Left ventricle myocardium inferior (tissue), 1 donor: ENCODE measurements at regions not wholly inside any gene's neighbourhood (a gene's known extent, or its start where the extent isn't known, plus 50 kb on each side); places are given as distances from the start of the nearest gene placed in this dataset.

Experiments used
- DNase-seq: peaks from one replicate; pipeline ENCODE4 v3.0.0-alpha.2; 2020
- H3K27ac ChIP-seq: fragments of 200-600 bp; replicated peaks from 2 replicates; pipeline ENCODE4 v1.8.0; 2021
- H3K27me3 ChIP-seq: fragments of 200-600 bp; 2 replicates; pipeline ENCODE4 v1.8.0; 2021; ENCODE audit warnings: low read depth
- H3K36me3 ChIP-seq: fragments of 200-600 bp; 2 replicates; pipeline ENCODE4 v1.8.0; 2021
- H3K4me1 ChIP-seq: fragments of 200-600 bp; 2 replicates; pipeline ENCODE4 v1.8.0; 2021
- H3K4me3 ChIP-seq: fragments of 200-600 bp; 2 replicates; pipeline ENCODE4 v1.8.0; 2021; ENCODE audit warnings: mild to moderate bottlenecking, moderate library complexity
- H3K9me3 ChIP-seq: fragments of 200-600 bp; replicated peaks from 2 replicates; pipeline ENCODE4 v1.8.0; 2021
- CTCF ChIP-seq: fragments of 200-600 bp; IDR thresholded peaks from 2 replicates; pipeline ENCODE4 v1.8.0; 2021; ENCODE audit warnings: antibody characterized with exemption, mild to moderate bottlenecking, borderline replicate concordance
- intact Hi-C: fragments of 100-400 bp; cut with micrococcal nuclease; formaldehyde crosslinking; loops from one replicate; pipeline ENCODE4 v1.11.0; 2022
- donor health status: DM: no; HTN: yes; CAD: no; lungs with severe emphysema.

- H3K36me3 ChIP-seq, result no peaks in the 10 kb centered on the region
- no peaks in the 10 kb centered on the region for H3K27me3 ChIP-seq
- no peak overlapping the region for H3K27ac ChIP-seq
- H3K9me3 ChIP-seq, result peaks cover 13% of the 10 kb centered on the region
- no peak for DNase-seq
- intact Hi-C loops, result no loop called here
- no peak overlapping the region for H3K4me3 ChIP-seq
- no peak for TF ChIP-seq CTCF
- H3K4me1 ChIP-seq, result no peaks in the 10 kb centered on the region
These were observed 261.1 kb downstream of the PRL start for GRCh38 chr6:22035690-22036089.

GRCh38 chr6:22036275-22036674, 260.6 kb downstream of the PRL start:
- Histone ChIP-seq H3K27me3 (no peaks in the 10 kb centered on the region), H3K9me3 (peaks cover 19% of the 10 kb centered on the region), H3K4me3 (no peak overlapping the region), H3K27ac (no peak overlapping the region), H3K36me3 (no peaks in the 10 kb centered on the region), H3K4me1 (no peaks in the 10 kb centered on the region)
- no peak for TF ChIP-seq CTCF
- intact Hi-C loops, result no loop called here
- DNase-seq, result no peak

- intact Hi-C loops, result no loop called here
- no peak for TF ChIP-seq CTCF
These were observed 260.1 kb downstream of the PRL start for GRCh38 chr6:22036699-22037098.

GRCh38 chr6:22041797-22042480, 254.9 kb downstream of the PRL start:
- TF ChIP-seq CTCF, result no peak
- Histone ChIP-seq H3K36me3 (no peaks in the 10 kb centered on the region), H3K27ac (peak overlapping the region; percentile 81), H3K27me3 (no peaks in the 10 kb centered on the region), H3K4me1 (peaks cover 31% of the 10 kb centered on the region), H3K4me3 (no peak overlapping the region), H3K9me3 (peaks cover 20% of the 10 kb centered on the region)
- no peak for DNase-seq
- intact Hi-C loops, result no loop called here

More at GRCh38 chr6:22036699-22037098, 260.1 kb downstream of the PRL start:
- H3K4me1 ChIP-seq, result peaks cover under 1% of the 10 kb centered on the region
- H3K36me3 ChIP-seq, result no peaks in the 10 kb centered on the region
- no peak for DNase-seq
- H3K27ac ChIP-seq, result no peak overlapping the region
- peaks cover 20% of the 10 kb centered on the region for H3K9me3 ChIP-seq
- no peaks in the 10 kb centered on the region for H3K27me3 ChIP-seq
- no peak overlapping the region for H3K4me3 ChIP-seq

GRCh38 chr6:22042706-22043105, 254.1 kb downstream of the PRL start:
- peak overlapping the region; percentile 81 for H3K27ac ChIP-seq
- DNase-seq, result peak; percentile 30
- H3K4me1 ChIP-seq, result peaks cover 31% of the 10 kb centered on the region
- TF ChIP-seq CTCF, result no peak
- intact Hi-C loops, result no loop called here
- H3K27me3 ChIP-seq, result no peaks in the 10 kb centered on the region
- peaks cover 20% of the 10 kb centered on the region for H3K9me3 ChIP-seq
- H3K36me3 ChIP-seq, result no peaks in the 10 kb centered on the region
- peak overlapping the region; percentile 47 for H3K4me3 ChIP-seq
